Nephron (organoid): ENCODE measurements at regions not wholly inside any gene's neighbourhood (a gene's known extent, or its start where the extent isn't known, plus 50 kb on each side); places are given as distances from the start of the nearest gene placed in this dataset.
"Not testable (repeated sequence)": the region's sequence is repeated elsewhere in the genome, so short reads cannot be mapped to it uniquely, and the experiment has no call there.

Experiments used
- H3K27ac Mint-ChIP-seq, 3 experiments: 2 replicates each; pipeline ENCODE4 v1.8.0; 2020; ENCODE audit warnings: mixed read lengths in 3 of 3, mild to moderate bottlenecking in 2 of 3, moderate library complexity in 1 of 3
- H3K27me3 Mint-ChIP-seq: 2 replicates; pipeline ENCODE4 v1.8.0; 2021; ENCODE audit warnings: low read depth, mild to moderate bottlenecking, moderate library complexity, mixed read lengths
- H3K36me3 Mint-ChIP-seq: 2 replicates; pipeline ENCODE4 v1.8.0; 2020; ENCODE audit warnings: low read depth, mixed read lengths
- H3K4me1 Mint-ChIP-seq: 2 replicates; pipeline ENCODE4 v1.8.0; 2020; ENCODE audit warnings: mixed read lengths
- H3K4me3 Mint-ChIP-seq, 3 experiments: 2 replicates each; pipeline ENCODE4 v1.8.0; 2020; ENCODE audit warnings: mild to moderate bottlenecking in 3 of 3, mixed read lengths in 3 of 3, moderate library complexity in 2 of 3
- H3K9me3 Mint-ChIP-seq: 2 replicates; pipeline ENCODE4 v1.8.0; 2020; ENCODE audit warnings: mixed read lengths
- CTCF ChIP-seq, 3 experiments: fragments of 200-600 bp; sonication (generic); IDR thresholded peaks; one replicate each; pipeline ENCODE4 v1.5.0; 2021; ENCODE audit warnings: antibody characterized with exemption in 3 of 3; ENCODE audit not compliant: unreplicated experiment in 3 of 3

GRCh38 chr14:37665951-37666350 lies 70.5 kb downstream of the TTC6 start:
- Mint-ChIP-seq H3K4me3 (no peak overlapping the region), H3K27ac (no peak overlapping the region), H3K9me3 (peaks cover 13% of the 10 kb centered on the region), H3K36me3 (no peaks in the 10 kb centered on the region), H3K27me3 (peaks cover 2% of the 10 kb centered on the region), H3K4me1 (no peaks in the 10 kb centered on the region)
- no peak for TF ChIP-seq CTCF (IDR thresholded peaks at IDR 0.05; ENCODE audit: unreplicated experiment in 3 of 3)

GRCh38 chr14:37668646-37669045 lies 73.2 kb downstream of the TTC6 start:
- H3K27ac Mint-ChIP-seq: no peak overlapping the region
- H3K27me3 Mint-ChIP-seq: peaks cover 4% of the 10 kb centered on the region
- H3K9me3 Mint-ChIP-seq: no peaks in the 10 kb centered on the region
- H3K36me3 Mint-ChIP-seq: no peaks in the 10 kb centered on the region
- TF ChIP-seq CTCF (IDR thresholded peaks at IDR 0.05; ENCODE audit: unreplicated experiment in 3 of 3): no peak
- H3K4me1 Mint-ChIP-seq: no peaks in the 10 kb centered on the region
- no peak overlapping the region for H3K4me3 Mint-ChIP-seq

GRCh38 chr14:37669242-37669641 lies 73.8 kb downstream of the TTC6 start:
- Mint-ChIP-seq H3K27ac (no peak overlapping the region), H3K27me3 (peaks cover 4% of the 10 kb centered on the region), H3K9me3 (no peaks in the 10 kb centered on the region), H3K36me3 (no peaks in the 10 kb centered on the region), H3K4me3 (no peak overlapping the region), H3K4me1 (no peaks in the 10 kb centered on the region)
- TF ChIP-seq CTCF (IDR thresholded peaks at IDR 0.05; ENCODE audit: unreplicated experiment in 3 of 3): no peak

GRCh38 chr14:37673439-37673838 lies 78.0 kb downstream of the TTC6 start:
- no peak for TF ChIP-seq CTCF (IDR thresholded peaks at IDR 0.05; ENCODE audit: unreplicated experiment in 3 of 3)
- H3K9me3 Mint-ChIP-seq: no peaks in the 10 kb centered on the region
- H3K4me3 Mint-ChIP-seq: no peak overlapping the region
- H3K27ac Mint-ChIP-seq: no peak overlapping the region
- no peaks in the 10 kb centered on the region for H3K4me1 Mint-ChIP-seq
- no peaks in the 10 kb centered on the region for H3K36me3 Mint-ChIP-seq
- H3K27me3 Mint-ChIP-seq: peaks cover 10% of the 10 kb centered on the region

GRCh38 chr14:37678916-37679315 lies 83.5 kb downstream of the TTC6 start:
- no peak for TF ChIP-seq CTCF (IDR thresholded peaks at IDR 0.05; ENCODE audit: unreplicated experiment in 3 of 3)
- Mint-ChIP-seq H3K27ac (no peak overlapping the region), H3K4me3 (no peak overlapping the region), H3K9me3 (no peaks in the 10 kb centered on the region), H3K4me1 (no peaks in the 10 kb centered on the region), H3K36me3 (no peaks in the 10 kb centered on the region), H3K27me3 (peaks cover 9% of the 10 kb centered on the region)

- peaks cover 2% of the 10 kb centered on the region for H3K9me3 Mint-ChIP-seq
These were observed 86.1 kb downstream of the TTC6 start for GRCh38 chr14:37681486-37681885.

GRCh38 chr14:37692680-37693079 lies 97.3 kb downstream of the TTC6 start:
- H3K36me3 Mint-ChIP-seq, H3K4me3 Mint-ChIP-seq, H3K27ac Mint-ChIP-seq, H3K27me3 Mint-ChIP-seq, H3K4me1 Mint-ChIP-seq: not testable (repeated sequence)
- H3K9me3 Mint-ChIP-seq: peaks cover 26% of the 10 kb centered on the region

More at GRCh38 chr14:37681486-37681885, 86.1 kb downstream of the TTC6 start:
- Mint-ChIP-seq H3K36me3 (no peaks in the 10 kb centered on the region), H3K4me1 (no peaks in the 10 kb centered on the region), H3K27ac (no peak overlapping the region), H3K27me3 (peaks cover 8% of the 10 kb centered on the region), H3K4me3 (no peak overlapping the region)
- no peak for TF ChIP-seq CTCF (IDR thresholded peaks at IDR 0.05; ENCODE audit: unreplicated experiment in 3 of 3)

- not testable (repeated sequence) for H3K4me3 Mint-ChIP-seq, H3K27ac Mint-ChIP-seq, H3K36me3 Mint-ChIP-seq, H3K4me1 Mint-ChIP-seq, H3K27me3 Mint-ChIP-seq
- peaks cover 26% of the 10 kb centered on the region for H3K9me3 Mint-ChIP-seq
These were observed 98.0 kb downstream of the TTC6 start for GRCh38 chr14:37693420-37693819.
